ENCODE measurements at regions not wholly inside any gene's neighbourhood (a gene's known extent, or its start where the extent isn't known, plus 50 kb on each side); places are given as distances from the start of the nearest gene placed in this dataset.

- TF ChIP-seq CTCF (IDR thresholded peaks at IDR 0.05) (no peak), POLR2AphosphoS5 (IDR thresholded peaks at IDR 0.05) (no peak), EP300 (IDR thresholded peaks at IDR 0.05) (no peak), POLR2A (IDR thresholded peaks at IDR 0.05) (no peak)
Measured at GRCh38 chr10:44279426-44280126, 105.3 kb downstream of the CXCL12 start.

Measured in gastroesophageal sphincter (tissue), 3 donors.